ENCODE measurements at regions not wholly inside any gene's neighbourhood (a gene's known extent, or its start where the extent isn't known, plus 50 kb on each side); places are given as distances from the start of the nearest gene placed in this dataset.

DNA sequence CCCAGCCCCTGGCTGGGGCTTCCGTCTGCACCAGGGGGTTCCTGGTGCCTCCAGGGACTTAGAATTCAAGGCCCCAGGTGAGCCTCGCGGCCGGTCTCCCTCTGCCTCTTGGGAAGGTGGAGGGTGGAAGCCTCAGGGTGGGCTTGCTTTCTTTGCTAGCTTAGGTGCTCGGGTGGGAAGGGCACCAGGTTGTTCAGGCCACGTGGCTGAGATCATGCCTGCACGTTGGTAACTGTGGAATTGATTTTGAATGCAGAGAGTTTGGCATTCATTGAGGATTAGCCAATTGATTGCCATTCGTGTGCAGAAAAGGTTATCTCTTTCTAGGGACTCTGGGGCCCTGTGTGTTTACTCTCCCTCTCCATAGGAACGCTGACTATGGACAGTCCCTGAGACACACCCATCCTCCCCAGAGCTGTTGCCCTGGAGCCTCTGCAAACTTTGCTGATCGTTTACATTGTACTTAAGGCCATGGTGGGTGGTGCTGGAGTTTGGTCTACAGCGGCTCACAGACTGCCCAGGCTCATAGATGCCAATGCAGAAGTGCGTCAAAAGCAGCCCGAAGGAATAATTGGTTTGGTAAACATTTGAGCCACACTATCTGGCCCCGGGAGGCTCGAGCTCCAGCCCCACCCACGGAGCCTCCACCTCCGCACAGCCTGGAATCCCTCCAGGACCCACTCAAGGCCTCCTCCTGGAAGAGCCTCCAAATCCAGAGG, 1457.7 kb downstream of the BRD1 start:
- DNase-seq (ENCODE audit: low read depth) = no peak

DNA sequence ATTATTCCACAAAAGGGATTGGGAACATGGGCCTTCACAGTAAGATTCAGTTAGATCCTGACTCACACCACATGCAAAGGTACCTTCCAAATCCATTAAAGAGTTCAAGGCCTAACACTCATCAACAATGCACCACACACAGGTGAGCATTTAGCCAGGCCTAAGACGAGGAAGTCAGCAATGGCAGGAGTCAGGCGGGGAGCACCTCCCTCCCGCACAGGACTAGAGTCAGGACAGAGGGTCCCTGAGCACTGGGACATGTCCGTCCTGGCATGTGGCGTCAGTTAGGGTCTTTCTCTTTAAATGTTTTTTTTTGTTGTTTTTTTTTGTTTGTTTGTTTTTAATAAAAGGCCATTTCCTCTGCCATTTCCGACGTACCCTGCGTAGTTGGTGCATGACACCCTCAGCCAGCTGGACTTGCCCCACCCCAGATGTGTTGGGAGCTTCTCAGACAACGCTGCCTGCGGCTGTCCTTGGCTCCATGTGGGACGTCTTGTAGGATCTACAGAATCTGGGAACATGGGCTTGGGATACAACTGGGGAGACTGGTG, 1458.6 kb downstream of the BRD1 start:
- no peak for DNase-seq (ENCODE audit: low read depth)

DNA sequence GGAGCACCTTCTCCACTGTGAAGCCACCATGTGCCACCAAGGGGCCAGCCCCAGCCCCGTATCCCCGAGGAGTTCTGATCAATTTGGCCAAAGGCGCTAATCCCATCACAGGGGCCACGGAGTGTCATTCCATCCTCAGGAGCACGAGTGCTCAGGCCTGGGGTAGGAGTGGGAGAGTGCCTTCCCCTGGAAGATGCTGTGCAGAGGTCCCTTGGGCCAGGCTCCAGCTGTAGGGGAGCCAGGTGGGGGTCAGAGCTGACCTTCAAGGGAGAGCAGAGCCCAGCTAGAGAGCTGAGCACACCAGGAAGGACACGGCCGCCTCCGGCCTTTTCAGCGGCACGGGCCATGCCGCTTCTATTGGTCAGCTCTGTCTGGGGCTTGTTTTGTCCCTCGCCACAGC, 1459.9 kb downstream of the BRD1 start:
- no peak for DNase-seq (ENCODE audit: low read depth)

GRCh38 chr22:48366591-48366990, 1461.1 kb downstream of the BRD1 start:
- no peak for DNase-seq (ENCODE audit: low read depth)

GRCh38 chr22:48366056-48366455, 1461.6 kb downstream of the BRD1 start:
- DNase-seq (ENCODE audit: low read depth) = no peak

GRCh38 chr22:48365386-48365785, 1462.3 kb downstream of the BRD1 start:
- DNase-seq (ENCODE audit: low read depth) = no peak

DNA sequence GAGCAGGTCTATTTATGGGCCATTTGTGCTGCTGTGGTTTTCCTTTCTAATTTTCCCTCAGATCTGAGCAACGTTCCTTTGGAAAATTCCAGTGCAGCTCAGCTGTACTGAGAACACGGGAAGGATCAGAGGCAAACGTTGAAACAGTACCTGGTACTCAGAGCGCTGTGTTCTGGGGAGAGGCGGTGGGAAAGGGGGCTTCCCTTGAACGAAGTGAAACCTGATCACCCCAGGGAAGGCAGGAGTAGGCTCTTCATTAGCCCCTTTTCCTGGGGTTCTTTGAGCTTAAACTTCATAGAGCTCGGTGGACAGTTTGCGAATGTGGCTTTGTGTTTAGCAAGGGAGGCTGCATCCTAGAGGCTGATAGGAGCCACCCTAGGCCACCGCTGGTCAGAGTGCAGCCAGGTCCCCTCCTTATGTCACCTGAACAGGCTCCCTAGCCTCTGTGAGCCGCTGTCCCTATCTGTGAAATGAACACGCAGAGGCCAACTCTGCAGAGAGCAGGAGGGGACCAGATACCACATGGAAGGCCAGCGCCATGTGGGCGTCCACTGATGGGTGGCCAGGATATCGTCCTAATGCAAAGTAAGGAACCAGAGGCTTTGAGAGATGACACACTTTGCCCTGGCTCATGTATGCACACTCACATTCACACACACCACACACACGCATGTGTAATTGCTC, 1464.8 kb downstream of the BRD1 start:
- no peak for DNase-seq (ENCODE audit: low read depth)

DNA sequence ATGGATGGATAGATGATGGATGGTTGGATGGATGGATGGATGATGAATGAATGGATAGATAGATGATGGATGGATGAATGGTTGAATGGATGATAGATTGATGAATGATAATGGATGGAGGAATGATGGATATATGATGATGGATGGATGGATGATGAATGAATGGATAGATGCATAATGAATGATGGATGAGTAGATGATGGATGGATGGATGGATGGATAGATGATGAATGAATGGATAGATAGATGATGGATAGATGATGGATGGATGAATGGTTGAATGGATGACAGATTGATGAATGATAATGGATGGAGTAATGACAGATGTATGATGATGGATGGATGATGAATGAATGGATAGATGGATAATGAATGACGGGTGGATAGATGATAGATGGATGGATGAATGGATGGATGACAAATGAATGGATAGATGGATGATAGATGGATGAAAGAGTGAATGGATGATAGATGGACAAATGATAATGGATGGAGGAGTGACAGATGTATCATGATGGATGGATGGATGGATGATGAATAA, 1466.5 kb downstream of the BRD1 start:
- no peak for DNase-seq (ENCODE audit: low read depth)

DNA sequence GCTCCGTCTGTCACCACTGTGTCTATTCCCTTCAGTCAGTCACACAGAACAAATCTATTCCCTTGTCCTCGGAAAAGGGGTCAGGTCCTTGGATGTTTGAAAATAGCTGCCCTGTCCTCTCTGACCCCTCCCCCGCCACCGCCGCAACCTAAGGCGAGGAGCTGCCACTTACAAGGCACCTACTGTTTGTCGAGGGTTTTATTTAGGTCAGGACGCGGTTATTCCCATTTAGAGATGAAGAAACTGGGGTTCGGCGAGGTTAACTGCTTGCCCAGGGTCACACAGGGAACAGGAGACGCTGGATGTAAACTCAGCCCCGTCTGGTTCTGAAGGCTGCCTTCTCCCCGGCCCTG, 1468.1 kb downstream of the BRD1 start:
- DNase-seq (ENCODE audit: low read depth) = no peak

- DNase-seq (ENCODE audit: low read depth) = no peak
Observed at GRCh38 chr22:48358886-48359612, 1468.6 kb downstream of the BRD1 start.

DNA sequence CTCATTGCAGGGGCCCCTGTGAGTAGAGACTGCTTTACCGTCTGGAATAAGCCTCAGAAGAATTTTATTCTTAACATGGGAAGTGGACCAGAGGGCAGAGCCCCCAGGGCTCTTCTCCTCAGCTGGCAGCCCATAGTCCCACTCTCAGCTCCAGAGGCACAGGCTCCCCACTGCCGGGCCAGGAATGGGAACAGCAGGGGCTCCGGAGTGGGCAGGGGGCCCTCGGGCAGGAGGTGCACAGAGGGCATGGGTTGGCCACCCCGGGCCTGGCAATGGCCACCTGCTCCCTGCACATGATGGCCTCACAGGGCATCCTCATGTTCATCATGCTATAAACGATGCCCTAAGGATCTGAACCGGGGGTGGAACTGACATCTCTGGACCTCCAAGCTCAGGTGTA, 1469.7 kb downstream of the BRD1 start:
- DNase-seq (ENCODE audit: low read depth) = no peak

- DNase-seq (ENCODE audit: low read depth) = no peak
Observed at GRCh38 chr22:48357196-48357595, 1470.5 kb downstream of the BRD1 start.

DNA sequence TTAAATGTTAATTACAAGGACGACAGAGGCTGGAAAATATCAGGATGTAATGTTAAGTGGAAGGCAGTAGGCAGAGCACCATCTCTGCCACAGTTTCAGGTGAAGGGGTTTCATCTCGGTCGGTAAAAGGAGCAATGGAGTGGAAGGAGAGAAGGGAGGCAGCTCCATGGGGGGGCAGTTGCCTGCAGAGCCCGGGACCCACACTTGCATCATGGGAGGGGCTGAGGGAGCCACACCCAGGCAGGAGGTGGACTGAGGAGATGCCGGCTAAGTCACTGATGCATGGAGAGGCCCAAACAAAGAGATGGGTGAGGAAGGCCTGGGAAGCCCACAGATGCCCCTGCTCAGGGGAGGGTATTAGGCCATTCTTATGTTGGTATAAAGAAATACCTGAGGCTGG, 1470.9 kb downstream of the BRD1 start:
- no peak for DNase-seq (ENCODE audit: low read depth)

DNA sequence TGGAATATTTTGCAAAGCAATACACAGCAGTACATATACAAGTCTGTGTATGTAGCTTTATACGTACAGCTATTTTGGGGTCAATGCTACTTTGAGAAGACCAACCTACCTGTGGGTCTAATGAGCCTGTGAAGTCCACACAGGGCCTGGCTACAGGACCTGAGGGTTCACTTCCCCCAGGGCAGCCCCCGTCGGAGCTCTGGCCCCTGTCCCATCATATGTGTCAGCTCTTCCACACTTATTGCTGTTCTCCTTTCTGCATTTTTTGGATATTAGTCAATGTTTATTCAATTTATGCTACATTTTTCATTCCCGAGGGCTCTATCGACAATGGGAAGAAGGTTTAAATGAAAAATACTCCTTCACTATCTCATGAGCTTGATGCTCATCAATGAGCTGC, 1473.6 kb downstream of the BRD1 start:
- DNase-seq (ENCODE audit: low read depth) = no peak

- no peak for DNase-seq (ENCODE audit: low read depth)
Observed at GRCh38 chr22:48353116-48353947, 1474.3 kb downstream of the BRD1 start.

GRCh38 chr22:48352086-48352911, 1475.4 kb downstream of the BRD1 start:
- no peak for DNase-seq (ENCODE audit: low read depth)

DNA sequence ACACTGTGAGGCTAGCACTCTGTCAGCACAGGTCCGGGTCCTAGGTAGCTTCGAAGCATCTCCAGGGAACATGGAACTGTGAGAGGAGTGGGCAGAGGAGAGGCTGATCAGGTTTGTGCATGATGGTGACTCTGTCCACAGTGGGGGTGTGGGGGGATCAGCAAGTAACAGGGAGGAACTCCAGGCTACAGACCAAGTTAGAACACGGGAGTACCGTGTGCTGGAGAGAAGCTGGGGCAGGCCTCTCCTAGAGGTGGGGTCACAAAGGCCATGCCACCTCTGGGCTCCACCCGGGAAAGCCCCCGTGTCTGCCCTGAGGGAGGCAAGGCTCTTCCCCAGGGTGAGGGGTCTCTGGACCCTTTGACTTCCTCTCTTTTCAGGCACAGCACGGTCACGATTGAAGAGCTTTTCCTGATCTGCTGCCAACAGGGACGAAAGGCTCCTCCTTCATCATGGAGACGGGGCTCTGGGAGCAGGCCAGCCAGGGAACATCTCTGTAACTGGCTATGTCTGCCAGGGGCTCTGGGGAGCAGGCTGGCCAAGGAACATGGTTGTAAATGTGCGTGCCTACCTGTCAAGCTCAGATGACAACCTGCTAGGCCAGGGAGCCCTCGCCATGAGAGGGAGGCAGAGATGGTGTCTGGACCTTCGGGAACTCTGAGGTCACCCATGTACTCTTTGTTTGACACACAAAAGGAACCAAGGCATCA, 1476.1 kb downstream of the BRD1 start:
- no peak for DNase-seq (ENCODE audit: low read depth)

GRCh38 chr22:48350456-48350855, 1477.2 kb downstream of the BRD1 start:
- DNase-seq (ENCODE audit: low read depth) = no peak

- DNase-seq (ENCODE audit: low read depth) = no peak
Observed at GRCh38 chr22:48348855-48349254, 1478.8 kb downstream of the BRD1 start.

GRCh38 chr22:48347311-48347710, 1480.4 kb downstream of the BRD1 start:
- no peak for DNase-seq (ENCODE audit: low read depth)
